Endothelial cell of hepatic sinusoid (primary cell): ENCODE measurements at regions not wholly inside any gene's neighbourhood (a gene's known extent, or its start where the extent isn't known, plus 50 kb on each side); places are given as distances from the start of the nearest gene placed in this dataset.
"Not testable (repeated sequence)": the region's sequence is repeated elsewhere in the genome, so short reads cannot be mapped to it uniquely, and the experiment has no call there.

Source experiments
- in situ Hi-C: cut with HindIII; loops from 2 replicates; pipeline ENCODE4 v1.10.0; 2017; ENCODE audit warnings: low sequenced_read_pairs

DNA sequence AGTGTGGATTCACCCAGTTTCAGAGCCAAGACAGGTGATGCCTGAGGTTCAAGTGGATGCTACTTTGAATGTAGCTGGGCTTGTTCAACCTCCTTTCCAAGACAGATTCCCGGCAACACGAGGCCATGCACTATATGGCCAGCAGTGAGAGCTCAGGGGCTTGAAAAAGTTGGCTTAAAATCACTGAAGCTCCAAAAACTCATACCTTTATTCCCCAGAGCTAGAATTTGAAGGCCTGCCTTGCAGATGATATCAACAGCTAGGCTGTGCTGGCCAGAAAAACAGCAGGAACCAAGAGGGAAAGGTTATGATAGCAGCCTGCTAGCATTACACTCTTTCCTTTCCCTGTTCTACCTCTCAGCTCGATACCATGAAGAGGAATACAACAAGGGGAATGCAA is 120.2 kb upstream of the DAB2 start:
- in situ Hi-C loops = loop anchor here (5.0 kb wide), 1 partner anchor 163 kb away; no protein-coding TSS in a partner anchor

GRCh38 chr5:39543335-39543734 is 118.6 kb upstream of the DAB2 start:
- in situ Hi-C loops = loop anchor here (5.0 kb wide), 1 partner anchor 161 kb away; no protein-coding TSS in a partner anchor

GRCh38 chr5:39542511-39543285 is 117.9 kb upstream of the DAB2 start:
- in situ Hi-C loops = loop anchor here (5.0 kb wide), 1 partner anchor 160 kb away; no protein-coding TSS in a partner anchor

GRCh38 chr5:39541920-39542319 is 117.1 kb upstream of the DAB2 start:
- in situ Hi-C loops = loop anchor here (5.0 kb wide), 1 partner anchor 160 kb away; no protein-coding TSS in a partner anchor

DNA sequence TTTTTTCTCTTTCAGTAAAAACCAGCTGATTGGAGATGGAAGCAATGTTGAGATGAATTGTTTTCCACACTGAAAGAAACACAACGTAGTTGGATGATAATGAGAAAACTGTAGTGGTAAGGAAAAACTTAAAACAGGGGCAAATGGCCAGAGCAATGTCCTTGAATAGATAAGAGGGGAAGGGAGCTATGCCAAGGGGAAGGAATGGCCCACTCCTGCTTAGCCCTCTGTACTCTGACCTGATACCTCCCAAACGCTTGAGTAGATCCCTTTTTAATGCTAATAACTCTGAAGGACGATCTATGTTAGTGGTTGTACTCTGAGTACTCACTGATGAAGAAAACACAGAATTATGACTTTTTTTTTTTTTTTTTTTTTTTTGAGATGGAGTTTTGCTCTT is 114.7 kb upstream of the DAB2 start:
- in situ Hi-C loops = no loop called here

GRCh38 chr5:39534690-39535089 is 109.9 kb upstream of the DAB2 start:
- in situ Hi-C loops = no loop called here

GRCh38 chr5:39533749-39534148 is 109.0 kb upstream of the DAB2 start:
- in situ Hi-C loops = no loop called here

GRCh38 chr5:39532511-39532910 is 107.7 kb upstream of the DAB2 start:
- in situ Hi-C loops = no loop called here

GRCh38 chr5:39531306-39531705 is 106.5 kb upstream of the DAB2 start:
- in situ Hi-C loops = no loop called here

DNA sequence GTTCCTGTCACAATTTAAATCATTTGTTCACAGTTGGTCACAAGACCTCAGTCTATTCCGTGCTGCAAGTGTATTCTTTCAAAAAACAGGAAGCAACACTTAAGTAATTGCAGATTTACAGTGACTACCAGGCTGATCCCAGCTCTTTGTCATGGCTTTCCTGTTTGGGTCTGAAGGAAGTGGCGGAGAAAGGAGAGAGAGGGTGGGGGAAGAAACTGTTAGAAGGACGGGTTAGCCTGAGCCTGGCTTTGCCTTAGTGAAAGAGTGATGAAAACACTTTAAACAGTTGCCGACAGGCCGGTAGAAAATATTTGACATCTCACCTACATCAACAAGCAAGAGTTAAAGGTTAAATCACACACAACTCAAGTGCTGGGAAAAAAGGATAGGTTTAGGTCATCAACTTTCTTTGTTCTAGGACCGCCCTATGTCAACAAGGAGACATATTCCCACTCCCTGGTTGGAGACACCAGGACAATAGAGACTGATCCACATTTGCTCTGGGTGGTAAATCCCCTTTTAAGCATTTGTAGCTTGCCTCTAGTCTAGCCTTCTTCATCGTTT is 102.2 kb upstream of the DAB2 start:
- in situ Hi-C loops = no loop called here

GRCh38 chr5:39525781-39526180 is 101.0 kb upstream of the DAB2 start:
- in situ Hi-C loops = not testable (repeated sequence)

- in situ Hi-C loops = no loop called here
Measured at GRCh38 chr5:39525271-39525670, 100.5 kb upstream of the DAB2 start.

GRCh38 chr5:39523821-39524220 is 99.0 kb upstream of the DAB2 start:
- in situ Hi-C loops = no loop called here

- in situ Hi-C loops = no loop called here
Measured at GRCh38 chr5:39521940-39522590, 97.3 kb upstream of the DAB2 start.

- in situ Hi-C loops = no loop called here
Measured at GRCh38 chr5:39521098-39521860, 96.5 kb upstream of the DAB2 start.

- in situ Hi-C loops = no loop called here
Measured at GRCh38 chr5:39520232-39520572, 95.4 kb upstream of the DAB2 start.

GRCh38 chr5:39519566-39520231 is 94.9 kb upstream of the DAB2 start:
- in situ Hi-C loops = no loop called here

GRCh38 chr5:39519079-39519478 is 94.3 kb upstream of the DAB2 start:
- in situ Hi-C loops = no loop called here

- in situ Hi-C loops = no loop called here
Measured at GRCh38 chr5:39518516-39518915, 93.7 kb upstream of the DAB2 start.

GRCh38 chr5:39517800-39518199 is 93.0 kb upstream of the DAB2 start:
- in situ Hi-C loops = no loop called here

DNA sequence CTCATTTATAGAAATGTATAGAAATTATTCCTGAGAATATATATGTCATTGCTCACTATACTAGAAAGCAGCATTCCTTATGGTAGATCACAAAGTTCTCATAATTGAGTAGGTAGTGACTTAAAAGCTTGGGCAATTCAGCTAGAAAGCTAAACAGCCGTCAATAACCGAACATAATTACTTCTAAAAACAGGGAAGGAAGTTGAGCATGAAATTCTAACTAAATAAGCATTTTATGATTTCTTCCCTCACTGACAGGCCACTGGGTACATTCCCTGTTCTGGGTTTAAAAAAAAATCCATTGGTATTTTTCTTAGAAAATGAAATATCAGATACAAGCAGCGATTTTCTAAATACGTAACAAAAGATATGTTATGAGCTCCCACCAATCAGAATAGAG is 91.1 kb upstream of the DAB2 start:
- in situ Hi-C loops = no loop called here
